ENCODE measurements at regions not wholly inside any gene's neighbourhood (a gene's known extent, or its start where the extent isn't known, plus 50 kb on each side); places are given as distances from the start of the nearest gene placed in this dataset.

GRCh38 chr13:91100944-91101343 is 246.5 kb upstream of the MIR17HG start:
- no peak for DNase-seq

GRCh38 chr13:91101381-91101780 is 246.1 kb upstream of the MIR17HG start:
- DNase-seq, result no peak

GRCh38 chr13:91105270-91105669 is 242.2 kb upstream of the MIR17HG start:
- no peak for DNase-seq

GRCh38 chr13:91106565-91106964 is 240.9 kb upstream of the MIR17HG start:
- DNase-seq, result no peak

- DNase-seq, result no peak
Observed at GRCh38 chr13:91108315-91108714, 239.2 kb upstream of the MIR17HG start.

- no peak for DNase-seq
Observed at GRCh38 chr13:91111476-91112200, 235.8 kb upstream of the MIR17HG start.

GRCh38 chr13:91112201-91112923 is 235.1 kb upstream of the MIR17HG start:
- no peak for DNase-seq

GRCh38 chr13:91112924-91113277 is 234.6 kb upstream of the MIR17HG start:
- no peak for DNase-seq

GRCh38 chr13:91115776-91116175 is 231.7 kb upstream of the MIR17HG start:
- no peak for DNase-seq

- DNase-seq, result no peak
Observed at GRCh38 chr13:91117351-91117750, 230.1 kb upstream of the MIR17HG start.

- no peak for DNase-seq
Observed at GRCh38 chr13:91119643-91120042, 227.8 kb upstream of the MIR17HG start.

- DNase-seq, result no peak
Observed at GRCh38 chr13:91122766-91123165, 224.7 kb upstream of the MIR17HG start.

GRCh38 chr13:91123456-91124127 is 223.9 kb upstream of the MIR17HG start:
- peak; percentile 3 for DNase-seq

GRCh38 chr13:91126806-91127205 is 220.7 kb upstream of the MIR17HG start:
- DNase-seq, result peak; percentile 32

GRCh38 chr13:91127995-91128394 is 219.5 kb upstream of the MIR17HG start:
- DNase-seq, result peak; percentile 31

GRCh38 chr13:91132381-91132780 is 215.1 kb upstream of the MIR17HG start:
- DNase-seq, result no peak

GRCh38 chr13:91132786-91133185 is 214.7 kb upstream of the MIR17HG start:
- DNase-seq, result no peak

GRCh38 chr13:91133941-91134802 is 213.3 kb upstream of the MIR17HG start:
- DNase-seq, result peak; percentile 18

- DNase-seq, result no peak
Observed at GRCh38 chr13:91134803-91135184, 212.7 kb upstream of the MIR17HG start.

GRCh38 chr13:91135376-91135775 is 212.1 kb upstream of the MIR17HG start:
- no peak for DNase-seq

- DNase-seq, result no peak
Observed at GRCh38 chr13:91135968-91136367, 211.5 kb upstream of the MIR17HG start.

- no peak for DNase-seq
Observed at GRCh38 chr13:91136806-91137205, 210.7 kb upstream of the MIR17HG start.

- no peak for DNase-seq
Observed at GRCh38 chr13:91139232-91139631, 208.3 kb upstream of the MIR17HG start.
